HUES64 (cell line): ENCODE measurements at regions not wholly inside any gene's neighbourhood (a gene's known extent, or its start where the extent isn't known, plus 50 kb on each side); places are given as distances from the start of the nearest gene placed in this dataset.
"Not testable (repeated sequence)": the region's sequence is repeated elsewhere in the genome, so short reads cannot be mapped to it uniquely, and the experiment has no call there.

Experiments
- H3K27ac ChIP-seq: 2 replicates; pipeline ENCODE4 v1.7.0; 2013; ENCODE audit warnings: low read depth, low read length, inconsistent platforms
- H3K27me3 ChIP-seq: 2 replicates; pipeline ENCODE4 v1.6.1; 2013; ENCODE audit warnings: mild to moderate bottlenecking, low read length; ENCODE audit not compliant: insufficient read depth
- H3K36me3 ChIP-seq: 2 replicates; pipeline ENCODE4 v1.6.1; 2013; ENCODE audit warnings: mild to moderate bottlenecking, low read length; ENCODE audit not compliant: insufficient read depth
- H3K4me1 ChIP-seq: 2 replicates; pipeline ENCODE4 v1.6.1; 2013; ENCODE audit warnings: mild to moderate bottlenecking, low read length, moderate library complexity; ENCODE audit not compliant: insufficient read depth
- H3K4me3 ChIP-seq: 2 replicates; pipeline ENCODE4 v1.5.1; 2013; ENCODE audit warnings: mild to moderate bottlenecking, low read length, moderate library complexity
- H3K9ac ChIP-seq: 2 replicates; pipeline ENCODE4 v1.6.1; 2013; ENCODE audit warnings: mild to moderate bottlenecking, low read depth, low read length
- H3K9me3 ChIP-seq: 2 replicates; pipeline ENCODE4 v1.6.1; 2013; ENCODE audit warnings: low read depth, low read length; ENCODE audit not compliant: insufficient read depth
- WGBS: fragments of 150-250, 120-280 bp; methylation state at CpG from one replicate; pipeline ENCODE4 v1.1.7; 2013; ENCODE audit warnings: missing lambda C conversion rate; 5-methylcytosine and 5-hydroxymethylcytosine counted together

DNA sequence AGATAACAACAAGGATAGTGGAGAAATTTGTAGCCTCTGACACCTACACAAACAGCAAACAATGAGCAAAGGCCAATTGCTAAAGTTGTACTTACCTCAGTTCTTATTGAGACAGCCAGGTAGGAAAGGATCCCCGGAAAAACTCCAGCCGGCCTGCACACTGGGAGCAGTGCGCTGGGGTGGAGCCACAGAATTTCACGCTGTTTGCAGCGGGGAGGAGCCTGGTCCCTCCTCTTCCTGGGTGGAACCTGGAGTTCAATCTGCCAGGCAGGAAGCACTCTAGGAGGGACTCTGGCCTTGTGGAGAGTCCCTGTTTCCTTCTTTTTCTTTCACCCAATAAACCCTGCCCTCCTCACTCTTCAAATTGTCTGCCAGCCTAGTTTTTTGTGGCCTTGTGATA lies 382.6 kb upstream of the TGIF2LX start:
- H3K36me3 ChIP-seq, H3K4me3 ChIP-seq, H3K9ac ChIP-seq, H3K9me3 ChIP-seq, H3K27me3 ChIP-seq, H3K4me1 ChIP-seq, H3K27ac ChIP-seq: not testable (repeated sequence)
- 93% methylated on average over 5 of the region's 5 CpGs for WGBS

DNA sequence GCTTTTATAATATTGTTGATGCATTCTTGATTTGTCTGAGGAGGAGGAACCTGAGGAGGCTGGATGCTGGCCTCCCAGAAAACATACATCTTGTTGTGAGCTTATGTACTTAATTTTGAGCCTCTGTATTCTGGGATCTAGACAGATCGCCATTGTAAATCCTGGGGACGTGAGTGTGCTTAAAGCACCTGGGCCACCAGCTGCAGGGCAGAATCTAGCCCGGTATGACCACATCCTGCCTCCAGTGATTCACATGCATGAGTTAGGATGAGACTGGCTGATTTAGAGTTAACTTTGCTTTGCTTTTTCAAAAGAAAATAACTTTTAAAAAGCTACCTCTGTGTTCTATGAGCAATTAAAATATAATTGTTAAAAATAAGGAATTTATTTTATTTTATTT lies 364.6 kb upstream of the TGIF2LX start:
- not testable (repeated sequence) for H3K4me3 ChIP-seq, H3K36me3 ChIP-seq, H3K27ac ChIP-seq, H3K4me1 ChIP-seq, H3K27me3 ChIP-seq, H3K9me3 ChIP-seq, H3K9ac ChIP-seq
- WGBS = 91% methylated on average over 3 of the region's 3 CpGs

DNA sequence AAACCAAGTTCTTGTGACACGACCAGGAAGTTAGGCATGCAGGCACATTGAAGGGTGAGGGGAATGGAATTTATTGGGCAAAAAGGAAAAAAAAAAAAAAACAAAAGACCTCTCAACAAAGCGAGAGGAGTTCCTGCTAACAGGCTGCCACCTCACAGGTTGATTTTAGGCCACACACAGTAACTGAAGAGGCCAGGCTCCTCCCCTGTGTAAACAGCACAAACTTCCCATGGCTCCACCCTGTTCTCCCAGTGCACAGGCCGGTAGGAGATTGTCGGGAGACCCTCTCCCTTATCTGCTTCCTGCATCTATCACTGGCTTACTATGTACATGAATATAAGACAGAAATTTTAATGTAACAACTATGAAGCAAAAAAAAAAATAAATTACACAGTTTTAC lies 359.6 kb upstream of the TGIF2LX start:
- not testable (repeated sequence) for H3K9me3 ChIP-seq, H3K4me3 ChIP-seq, H3K27ac ChIP-seq, H3K9ac ChIP-seq, H3K4me1 ChIP-seq, H3K27me3 ChIP-seq, H3K36me3 ChIP-seq
- WGBS = no CpG with 5 or more reads among the region's 4 CpGs

DNA sequence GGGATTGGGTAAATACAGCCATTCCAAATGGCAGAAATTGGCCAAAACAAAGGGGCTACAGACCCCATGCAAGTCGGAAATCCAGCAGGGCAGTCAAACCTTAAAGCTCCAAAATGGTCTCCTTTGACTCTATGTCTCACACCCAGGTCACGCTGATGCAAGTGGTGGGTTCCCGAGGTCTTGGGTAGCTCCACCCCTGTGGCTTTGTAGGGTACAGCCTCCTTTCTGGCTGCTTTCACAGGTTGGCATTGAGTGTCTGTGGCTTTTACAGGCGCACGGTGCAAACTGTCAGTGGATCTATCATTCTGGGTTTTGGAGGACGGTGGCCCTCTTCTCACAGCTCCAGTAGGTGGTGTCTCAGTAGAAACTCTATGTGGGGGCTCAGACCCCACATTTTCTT lies 358.6 kb upstream of the TGIF2LX start:
- not testable (repeated sequence) for H3K4me1 ChIP-seq, H3K4me3 ChIP-seq, H3K36me3 ChIP-seq, H3K9me3 ChIP-seq, H3K9ac ChIP-seq, H3K27ac ChIP-seq, H3K27me3 ChIP-seq
- WGBS = 89% methylated on average over 4 of the region's 6 CpGs

DNA sequence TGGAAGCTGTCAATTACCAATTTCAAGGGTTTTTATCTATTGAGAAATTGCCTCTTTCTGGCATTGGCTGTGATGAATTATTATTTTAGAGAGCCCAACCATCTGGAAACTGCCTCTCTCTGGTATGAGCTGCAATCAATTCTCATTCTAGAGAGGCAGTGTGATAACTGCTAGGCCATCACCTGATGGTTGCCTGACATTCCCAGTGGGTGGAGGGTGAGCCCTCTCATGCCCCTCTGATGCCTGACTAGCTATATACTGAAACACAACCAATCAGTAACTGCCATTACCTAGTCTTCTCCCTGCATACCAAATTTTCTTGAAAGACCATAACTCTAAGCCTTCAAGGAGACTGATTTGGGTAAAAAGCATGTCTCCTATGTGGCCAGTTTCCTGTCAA lies 353.9 kb upstream of the TGIF2LX start:
- H3K9me3 ChIP-seq, H3K9ac ChIP-seq, H3K36me3 ChIP-seq, H3K27ac ChIP-seq, H3K4me3 ChIP-seq, H3K4me1 ChIP-seq, H3K27me3 ChIP-seq: not testable (repeated sequence)

DNA sequence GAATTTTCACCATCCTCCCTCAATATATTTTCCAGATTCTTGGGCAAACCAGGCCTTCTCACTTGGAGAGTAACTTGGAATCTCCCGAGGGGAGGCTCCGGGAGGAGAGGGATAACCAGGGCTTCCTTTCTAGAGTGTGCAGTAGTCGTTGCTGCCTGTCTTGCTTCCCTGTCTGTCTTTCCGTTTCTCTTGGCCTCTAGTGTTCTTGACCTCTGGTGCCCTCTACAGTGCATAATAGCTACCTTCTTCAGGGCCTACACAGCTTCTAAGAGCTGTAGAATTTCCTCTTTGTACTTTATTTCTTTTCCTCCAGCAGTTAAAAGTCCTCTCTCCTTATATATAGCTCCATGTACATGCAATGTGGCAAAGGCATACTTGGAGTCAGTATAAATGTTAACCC lies 339.8 kb upstream of the TGIF2LX start:
- H3K9me3 ChIP-seq, H3K4me1 ChIP-seq, H3K4me3 ChIP-seq, H3K9ac ChIP-seq, H3K27ac ChIP-seq, H3K27me3 ChIP-seq, H3K36me3 ChIP-seq: not testable (repeated sequence)
- 93% methylated on average over 3 of the region's 4 CpGs for WGBS

DNA sequence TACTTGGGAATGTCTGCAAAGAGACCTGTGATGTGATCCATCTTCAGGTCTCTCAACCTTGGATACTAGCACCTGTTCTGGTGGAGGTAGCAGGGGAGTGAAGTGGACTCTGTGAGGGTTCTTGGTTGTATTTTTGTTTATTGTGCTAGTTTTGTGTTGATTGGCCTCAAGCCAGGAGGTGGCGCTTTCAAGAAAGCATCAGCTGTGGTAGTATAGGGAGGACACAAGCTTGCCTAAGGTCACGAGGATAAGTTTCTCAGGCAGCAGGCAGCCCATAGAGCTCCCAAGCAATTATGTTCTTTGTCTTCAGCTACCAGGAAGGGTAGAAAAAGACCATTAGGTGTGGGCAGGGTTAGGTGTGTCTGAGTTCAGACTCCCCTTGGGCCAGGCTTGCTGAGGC lies 289.9 kb upstream of the TGIF2LX start:
- H3K4me1 ChIP-seq, H3K4me3 ChIP-seq, H3K27me3 ChIP-seq, H3K9me3 ChIP-seq, H3K36me3 ChIP-seq, H3K9ac ChIP-seq, H3K27ac ChIP-seq: not testable (repeated sequence)
- 92% methylated on average over 2 of the region's 2 CpGs for WGBS

DNA sequence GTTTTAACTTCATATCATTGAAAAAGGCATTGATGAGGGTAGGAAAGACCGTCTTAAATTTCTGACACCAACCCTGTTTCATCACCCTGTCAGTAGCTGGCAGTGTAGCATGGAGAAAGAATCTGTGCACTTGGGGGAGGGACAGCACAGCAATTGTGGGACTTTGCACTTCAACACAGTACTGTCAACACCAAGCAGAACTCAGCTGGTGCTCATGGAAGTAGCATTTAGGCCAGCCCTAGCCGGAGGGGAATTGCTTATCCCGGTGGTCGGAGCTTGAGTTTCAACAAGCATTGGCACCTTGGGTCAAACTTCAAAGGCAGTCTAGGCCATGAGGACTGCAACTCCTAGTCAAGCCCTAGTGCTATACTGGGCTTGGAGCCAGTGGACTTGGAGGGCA lies 285.8 kb upstream of the TGIF2LX start:
- not testable (repeated sequence) for H3K9me3 ChIP-seq, H3K4me3 ChIP-seq, H3K27ac ChIP-seq, H3K9ac ChIP-seq, H3K4me1 ChIP-seq, H3K36me3 ChIP-seq, H3K27me3 ChIP-seq
- WGBS = 86% methylated on average over 3 of the region's 4 CpGs

DNA sequence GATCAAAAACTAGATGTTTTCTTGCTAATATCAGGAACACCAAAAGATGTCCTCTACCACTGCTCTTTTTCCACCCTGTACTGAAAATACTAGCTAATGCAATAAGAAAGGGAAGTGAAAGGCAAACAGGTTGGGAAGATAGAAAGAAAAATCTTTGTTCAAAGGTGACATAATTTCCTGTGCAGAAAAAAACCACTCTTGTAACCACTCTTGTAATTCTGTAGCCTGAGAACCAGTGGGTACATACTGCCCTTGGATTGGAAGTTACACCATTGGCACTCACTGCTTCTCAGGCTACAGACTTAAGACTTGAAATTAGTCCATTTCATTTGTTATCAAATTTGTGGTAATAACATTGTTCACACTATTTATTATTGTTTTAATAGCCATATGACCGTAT lies 263.0 kb upstream of the TGIF2LX start:
- no CpG with 5 or more reads among the region's 1 CpG for WGBS

DNA sequence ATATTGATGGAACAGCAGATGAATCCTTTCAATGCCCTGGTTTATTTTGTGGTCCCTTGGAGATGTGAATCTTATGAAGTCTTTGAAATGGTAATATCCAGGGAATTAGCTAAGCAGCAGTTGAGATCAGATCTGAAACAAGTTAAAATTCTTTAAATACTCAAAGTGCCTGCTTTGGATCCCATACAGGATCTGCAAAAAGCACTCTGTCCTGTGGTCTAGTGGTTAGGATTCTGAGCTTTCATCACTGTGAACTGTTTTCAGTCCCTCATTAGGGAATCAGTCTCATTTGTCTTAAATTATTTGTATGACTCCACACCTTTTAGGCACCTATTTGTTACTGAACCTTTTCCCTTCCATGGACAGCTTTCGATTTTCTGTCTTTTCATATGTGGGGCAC lies 215.2 kb upstream of the TGIF2LX start:
- not testable (repeated sequence) for H3K9me3 ChIP-seq, H3K36me3 ChIP-seq, H3K9ac ChIP-seq, H3K4me1 ChIP-seq, H3K27me3 ChIP-seq, H3K4me3 ChIP-seq
- no CpG with 5 or more reads among the region's 1 CpG for whole genome bisulfite sequencing
- peak overlapping the region; percentile 85; the same call in 1 of the 2 replicates for H3K27ac ChIP-seq

More for the DNA sequence above, 263.0 kb upstream of the TGIF2LX start:
- H3K36me3 ChIP-seq, H3K9me3 ChIP-seq, H3K4me3 ChIP-seq, H3K27me3 ChIP-seq, H3K9ac ChIP-seq, H3K4me1 ChIP-seq, H3K27ac ChIP-seq: not testable (repeated sequence)

DNA sequence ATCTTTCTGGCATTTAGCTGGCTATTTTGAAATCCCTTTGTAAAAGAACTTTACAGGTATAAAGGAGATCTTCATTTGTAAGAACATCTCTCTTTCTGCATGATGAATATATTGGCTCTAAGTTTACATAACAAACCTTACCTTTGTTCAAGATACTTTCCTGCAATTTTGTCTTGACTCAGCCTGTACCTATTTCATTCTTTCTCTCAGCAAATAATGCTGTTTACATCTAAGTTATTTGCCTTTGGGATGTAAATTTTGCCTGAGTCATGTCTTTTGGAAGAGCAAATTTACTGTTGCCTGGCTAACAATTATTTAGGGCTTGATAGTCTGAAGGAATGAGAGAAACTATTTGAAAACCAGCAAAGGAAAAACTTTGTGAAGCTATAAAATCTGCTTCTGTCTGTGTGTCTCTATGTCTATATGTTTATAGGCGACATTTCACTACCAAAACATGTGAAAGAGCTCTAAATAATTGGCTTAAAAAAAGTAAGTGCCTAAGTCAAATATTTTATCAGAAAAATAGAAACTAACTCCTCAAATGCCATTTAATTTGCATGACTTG lies 214.3 kb upstream of the TGIF2LX start:
- H3K27me3 ChIP-seq, H3K9me3 ChIP-seq, H3K36me3 ChIP-seq, H3K4me3 ChIP-seq, H3K9ac ChIP-seq, H3K4me1 ChIP-seq: not testable (repeated sequence)
- H3K27ac ChIP-seq = peak overlapping the region; percentile 75; the same call in 1 of the 2 replicates
- WGBS = no CpG with 5 or more reads among the region's 1 CpG

DNA sequence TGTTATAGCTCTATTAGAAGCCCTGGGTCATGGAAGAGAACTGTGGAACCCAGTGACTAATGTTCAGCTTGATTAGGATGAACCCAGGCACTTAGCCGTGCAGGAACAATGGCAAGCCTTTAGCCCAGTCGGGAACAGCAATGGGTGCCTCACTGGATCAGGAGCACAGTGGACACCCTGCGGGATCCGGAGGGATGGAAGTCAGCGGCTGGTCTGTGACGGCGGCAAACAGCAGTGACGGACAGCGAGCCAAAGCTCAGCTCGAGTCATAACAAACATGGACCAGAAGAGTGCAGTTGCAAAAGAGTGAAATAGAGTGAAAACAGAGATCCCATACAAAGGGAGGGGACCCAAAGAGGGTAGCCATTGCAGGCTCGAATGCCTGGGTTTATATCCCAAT lies 187.3 kb upstream of the TGIF2LX start:
- WGBS = 96% methylated on average over 11 of the region's 11 CpGs
- not testable (repeated sequence) for H3K27me3 ChIP-seq, H3K9me3 ChIP-seq

More for the DNA sequence above, 187.3 kb upstream of the TGIF2LX start:
- H3K36me3 ChIP-seq, H3K27ac ChIP-seq, H3K4me3 ChIP-seq, H3K9ac ChIP-seq, H3K4me1 ChIP-seq: not testable (repeated sequence)
